ENCODE measurements at regions not wholly inside any gene's neighbourhood (a gene's known extent, or its start where the extent isn't known, plus 50 kb on each side); places are given as distances from the start of the nearest gene placed in this dataset.

GRCh38 chr3:137329594-137329993 is 371.8 kb downstream of the IL20RB start:
- CTCF ChIA-PET: no interaction called here
- DNase-seq (no peak), ATAC-seq (ENCODE audit: poor library complexity) (no peak)
- H3K4me3 ChIP-seq (ENCODE audit: low read length): no peak overlapping the region
- Mint-ChIP-seq H3K27ac (no peak overlapping the region), H3K36me3 (ENCODE audit: low read depth) (no peaks in the 10 kb centered on the region), H3K4me3 (no peak overlapping the region), H3K9me3 (peaks cover 7% of the 10 kb centered on the region), H3K27me3 (no peaks in the 10 kb centered on the region), H3K4me1 (ENCODE audit: low read depth) (no peaks in the 10 kb centered on the region)
- no peaks in the 10 kb centered on the region for H3K4me1 ChIP-seq (ENCODE audit: insufficient read depth, low read length)
- H3K27ac ChIP-seq (ENCODE audit: low read depth in 1 of 2, low read length in 2 of 2): no peak overlapping the region
- no peak for TF ChIP-seq CTCF (IDR thresholded peaks at IDR 0.05)
- intact Hi-C loops (cut with DNase I, micrococcal nuclease): no loop called here
- POLR2A ChIA-PET: no interaction called here
- no peaks in the 10 kb centered on the region for H3K27me3 ChIP-seq (ENCODE audit: control insufficient read depth in 1 of 2, insufficient read depth in 2 of 2, low read length in 2 of 2)
- no peaks in the 10 kb centered on the region for H3K36me3 ChIP-seq (ENCODE audit: insufficient read depth, low read length)
- H3K9me3 ChIP-seq (ENCODE audit: control insufficient read depth in 1 of 2, insufficient read depth in 1 of 2, low read length in 2 of 2): no peaks in the 10 kb centered on the region

GRCh38 chr3:137330246-137330645 is 372.5 kb downstream of the IL20RB start:
- CTCF ChIA-PET: no interaction called here
- H3K4me3 Mint-ChIP-seq: no peak overlapping the region
- no peaks in the 10 kb centered on the region for H3K36me3 ChIP-seq (ENCODE audit: insufficient read depth, low read length)
- H3K9me3 Mint-ChIP-seq: peaks cover 2% of the 10 kb centered on the region
- no peaks in the 10 kb centered on the region for H3K36me3 Mint-ChIP-seq (ENCODE audit: low read depth)
- intact Hi-C loops (cut with DNase I, micrococcal nuclease): no loop called here
- TF ChIP-seq CTCF (IDR thresholded peaks at IDR 0.05): no peak
- H3K9me3 ChIP-seq (ENCODE audit: control insufficient read depth in 1 of 2, insufficient read depth in 1 of 2, low read length in 2 of 2): no peaks in the 10 kb centered on the region
- no peak overlapping the region for H3K27ac ChIP-seq (ENCODE audit: low read depth in 1 of 2, low read length in 2 of 2)
- H3K27ac Mint-ChIP-seq: no peak overlapping the region
- no peaks in the 10 kb centered on the region for H3K27me3 ChIP-seq (ENCODE audit: control insufficient read depth in 1 of 2, insufficient read depth in 2 of 2, low read length in 2 of 2)
- POLR2A ChIA-PET: no interaction called here
- no peak for ATAC-seq (ENCODE audit: poor library complexity)
- H3K4me1 Mint-ChIP-seq (ENCODE audit: low read depth): no peaks in the 10 kb centered on the region
- H3K27me3 Mint-ChIP-seq: no peaks in the 10 kb centered on the region
- no peak overlapping the region for H3K4me3 ChIP-seq (ENCODE audit: low read length)
- DNase-seq: no peak
- no peaks in the 10 kb centered on the region for H3K4me1 ChIP-seq (ENCODE audit: insufficient read depth, low read length)

GRCh38 chr3:137332297-137332696 is 374.5 kb downstream of the IL20RB start:
- Histone ChIP-seq H3K4me3 (ENCODE audit: low read length) (no peak overlapping the region), H3K9me3 (ENCODE audit: control insufficient read depth in 1 of 2, insufficient read depth in 1 of 2, low read length in 2 of 2) (no peaks in the 10 kb centered on the region), H3K27ac (ENCODE audit: low read depth in 1 of 2, low read length in 2 of 2) (no peak overlapping the region), H3K4me1 (ENCODE audit: insufficient read depth, low read length) (no peaks in the 10 kb centered on the region), H3K36me3 (ENCODE audit: insufficient read depth, low read length) (no peaks in the 10 kb centered on the region), H3K27me3 (ENCODE audit: control insufficient read depth in 1 of 2, insufficient read depth in 2 of 2, low read length in 2 of 2) (no peaks in the 10 kb centered on the region)
- no peak overlapping the region for H3K27ac Mint-ChIP-seq
- ATAC-seq (ENCODE audit: poor library complexity): no peak
- ChIA-PET POLR2A (no interaction called here), CTCF (no interaction called here)
- TF ChIP-seq CTCF (IDR thresholded peaks at IDR 0.05): no peak
- no peaks in the 10 kb centered on the region for H3K27me3 Mint-ChIP-seq
- H3K4me3 Mint-ChIP-seq: no peak overlapping the region
- DNase-seq: no peak
- intact Hi-C loops (cut with DNase I, micrococcal nuclease): no loop called here
- H3K9me3 Mint-ChIP-seq: peaks cover 2% of the 10 kb centered on the region
- H3K4me1 Mint-ChIP-seq (ENCODE audit: low read depth): no peaks in the 10 kb centered on the region
- no peaks in the 10 kb centered on the region for H3K36me3 Mint-ChIP-seq (ENCODE audit: low read depth)

All from CD4-positive, alpha-beta T cell (primary cell).